H1 (cell line): ENCODE measurements at regions not wholly inside any gene's neighbourhood (a gene's known extent, or its start where the extent isn't known, plus 50 kb on each side); places are given as distances from the start of the nearest gene placed in this dataset.
A peak's percentile ranks its signal among the peaks of the same experiment; 100 is the strongest.

Source experiments
- CTCF ChIA-PET: fragments of 300-600 bp; sonication (Branson Sonifier 250); formaldehyde crosslinking; loops from one replicate; lab custom pipeline; 2021; ENCODE audit not compliant: partially characterized antibody; lab: Charles Lee
- POLR2A ChIA-PET: fragments of 300-600 bp; sonication (Branson Sonifier 250); formaldehyde crosslinking; loops from one replicate; lab custom pipeline; 2021; ENCODE audit warnings: inconsistent platforms; ENCODE audit not compliant: partially characterized antibody; lab: Charles Lee
- DNase-seq, 2 experiments: peaks; one replicate each; pipeline versions ENCODE4 v3.0.0 to v3.0.0-alpha.2; 2010 to 2022; ENCODE audit warnings: low spot score in 2 of 2, low read depth in 1 of 2, mixed read lengths in 1 of 2
- FAIRE-seq: peaks from 2 replicates; lab custom pipeline; 2011; peaks lifted over from hg19 to GRCh38; lab: Jason Lieb, UNC
- H2AFZ ChIP-seq: 2 replicates; pipeline ENCODE4 v1.8.1; 2012; ENCODE audit warnings: low read length, inconsistent platforms
- H2AK5ac ChIP-seq: 2 replicates; pipeline ENCODE4 v1.6.1; 2013; ENCODE audit warnings: low read depth, low read length
- H2BK120ac ChIP-seq: replicated peaks from 2 replicates; pipeline ENCODE3; 2013; ENCODE audit warnings: low read depth, low read length, inconsistent platforms
- H2BK12ac ChIP-seq: 2 replicates; pipeline ENCODE4 v1.6.1; 2013; ENCODE audit warnings: low read depth, low read length
- H2BK15ac ChIP-seq: 2 replicates; pipeline ENCODE4 v1.6.1; 2013; ENCODE audit warnings: low read length
- H2BK20ac ChIP-seq: 2 replicates; pipeline ENCODE4 v1.6.1; 2013; ENCODE audit warnings: low read length
- H2BK5ac ChIP-seq: 2 replicates; pipeline ENCODE4 v1.6.1; 2013; ENCODE audit warnings: low read depth, low read length
- H3K14ac ChIP-seq: 2 replicates; pipeline ENCODE4 v1.6.1; 2013; ENCODE audit warnings: inconsistent platforms; ENCODE audit not compliant: insufficient read length
- H3K18ac ChIP-seq: 2 replicates; pipeline ENCODE4 v1.6.1; 2013; ENCODE audit warnings: low read length; ENCODE audit errors: extremely low read depth
- H3K23ac ChIP-seq: 2 replicates; pipeline ENCODE4 v1.6.1; 2013; ENCODE audit warnings: inconsistent platforms; ENCODE audit not compliant: insufficient read length
- H3K23me2 ChIP-seq: 2 replicates; pipeline ENCODE4 v1.6.1; 2013; ENCODE audit warnings: low read depth, low read length
- H3K27ac ChIP-seq: 2 replicates; pipeline ENCODE4 v1.6.1; 2011; ENCODE audit warnings: low read depth, low read length, inconsistent platforms
- H3K27me3 ChIP-seq, 4 experiments: replicated peaks in 1 of 4; 1 replicate in 1 of 4; 2 replicates in 3 of 4; pipeline versions ENCODE4 v1.6.1 to v1.8.1; 2011 to 2013; ENCODE audit warnings: low read length in 3 of 4, mild to moderate bottlenecking in 3 of 4, inconsistent platforms in 2 of 4, mixed read lengths in 2 of 4, moderate library complexity in 1 of 4; ENCODE audit not compliant: control insufficient read depth in 3 of 4, insufficient read depth in 3 of 4; ENCODE audit errors: extremely low read depth in 1 of 4
- H3K36me3 ChIP-seq, 4 experiments: 2 replicates each; pipeline versions ENCODE4 v1.6.1 to v1.8.1; 2011 to 2013; ENCODE audit warnings: mild to moderate bottlenecking in 4 of 4, low read length in 3 of 4, moderate library complexity in 2 of 4, control low read depth in 1 of 4, inconsistent platforms in 1 of 4; ENCODE audit not compliant: insufficient read depth in 4 of 4, control insufficient read depth in 2 of 4
- H3K4ac ChIP-seq: replicated peaks from 2 replicates; pipeline ENCODE3; 2013; ENCODE audit warnings: low read length, low read depth, mixed read lengths, inconsistent platforms; ENCODE audit not compliant: insufficient read length
- H3K4me1 ChIP-seq, 4 experiments: replicated peaks in 1 of 4; 1 replicate in 1 of 4; 2 replicates in 3 of 4; pipeline versions ENCODE4 v1.6.1 to v1.8.1; 2011 to 2013; ENCODE audit warnings: low read length in 3 of 4, inconsistent platforms in 2 of 4, mixed read lengths in 1 of 4; ENCODE audit not compliant: insufficient read depth in 4 of 4, control insufficient read depth in 3 of 4
- H3K4me2 ChIP-seq, 2 experiments: 2 replicates each; pipeline versions ENCODE4 v1.6.1 to v1.8.1; 2011 to 2013; ENCODE audit warnings: low read depth in 2 of 2, low read length in 2 of 2, control low read depth in 1 of 2, inconsistent platforms in 1 of 2, mild to moderate bottlenecking in 1 of 2; ENCODE audit not compliant: insufficient read depth in 1 of 2
- H3K4me3 ChIP-seq, 4 experiments: fragments of 200-600, 300-600 bp in 1 of 4; sonication (generic), shearing (Covaris generic), sonication (Bioruptor Twin) in 1 of 4; 2 replicates each; pipeline versions ENCODE4 v1.5.1 to v1.8.1; 2011 to 2016; ENCODE audit warnings: low read length in 4 of 4, low read depth in 3 of 4, control low read depth in 2 of 4, inconsistent platforms in 2 of 4, mild to moderate bottlenecking in 2 of 4, mixed read lengths in 1 of 4, moderate library complexity in 1 of 4; ENCODE audit not compliant: insufficient read depth in 2 of 4; ENCODE audit errors: extremely low read depth in 1 of 4
- H3K56ac ChIP-seq: replicated peaks from 2 replicates; pipeline ENCODE3; 2013; ENCODE audit warnings: low read depth, mild to moderate bottlenecking, mixed read lengths, low read length, inconsistent platforms; ENCODE audit not compliant: insufficient read length
- H3K79me1 ChIP-seq: 2 replicates; pipeline ENCODE4 v1.6.1; 2013; ENCODE audit warnings: low read depth, low read length, control low read depth
- H3K79me2 ChIP-seq, 2 experiments: 2 replicates each; pipeline versions ENCODE4 v1.6.1 to v1.8.1; 2012 to 2013; ENCODE audit warnings: low read length in 2 of 2, mild to moderate bottlenecking in 2 of 2, inconsistent platforms in 1 of 2; ENCODE audit not compliant: insufficient read depth in 2 of 2, control insufficient read depth in 1 of 2
- H3K9ac ChIP-seq, 4 experiments: replicated peaks in 1 of 4; 1 replicate in 1 of 4; 2 replicates in 3 of 4; pipeline versions ENCODE4 v1.6.1 to v1.8.1; 2011 to 2013; ENCODE audit warnings: low read depth in 3 of 4, low read length in 3 of 4, control low read depth in 2 of 4, mild to moderate bottlenecking in 2 of 4, moderate library complexity in 2 of 4, inconsistent platforms in 1 of 4; ENCODE audit errors: extremely low read depth in 1 of 4
- H3K9me3 ChIP-seq, 2 experiments: 2 replicates each; pipeline versions ENCODE4 v1.6.1 to v1.8.1; 2012 to 2013; ENCODE audit warnings: mild to moderate bottlenecking in 2 of 2, moderate library complexity in 2 of 2, control low read depth in 1 of 2, inconsistent platforms in 1 of 2, low read depth in 1 of 2, low read length in 1 of 2, mixed read lengths in 1 of 2; ENCODE audit not compliant: insufficient read depth in 2 of 2
- H4K20me1 ChIP-seq, 2 experiments: replicated peaks in 1 of 2; 2 replicates each; pipeline versions ENCODE3 to v1.8.1; 2011 to 2013; ENCODE audit warnings: inconsistent platforms in 2 of 2, low read length in 2 of 2, mild to moderate bottlenecking in 1 of 2; ENCODE audit not compliant: insufficient read depth in 2 of 2, control insufficient read depth in 1 of 2
- H4K5ac ChIP-seq: 2 replicates; pipeline ENCODE4 v1.6.1; 2013; ENCODE audit warnings: low read length, low read depth, mixed read lengths, inconsistent platforms; ENCODE audit not compliant: insufficient read length
- H4K8ac ChIP-seq: 2 replicates; pipeline ENCODE4 v1.8.0; 2013; ENCODE audit warnings: mild to moderate bottlenecking, moderate library complexity, low read length, inconsistent platforms; ENCODE audit not compliant: insufficient read depth; ENCODE audit errors: extremely low read depth
- H4K91ac ChIP-seq: replicated peaks from 2 replicates; pipeline ENCODE3; 2013; ENCODE audit warnings: low read length, mixed read lengths, inconsistent platforms; ENCODE audit not compliant: insufficient read length
- ASH2L ChIP-seq: fragments of 200-600, 300-600 bp; sonication (generic); IDR thresholded peaks from one replicate; pipeline ENCODE4 v1.7.1; 2017; ENCODE audit warnings: low read length
- CBX8 ChIP-seq: fragments of 300-800, 300-1000 bp; sonication (generic); IDR thresholded peaks from 2 replicates; pipeline ENCODE4 v1.7.1; 2016; ENCODE audit warnings: low read depth, low read length, borderline replicate concordance
- CHD1 ChIP-seq: IDR thresholded peaks from 2 replicates; pipeline ENCODE4 v1.6.1; 2012; ENCODE audit warnings: low read depth, low read length, improper control_type of control experiment
- CHD2 ChIP-seq: IDR thresholded peaks from 2 replicates; pipeline ENCODE4 v1.6.1; 2012; ENCODE audit warnings: low read length, improper control_type of control experiment
- EGR1 ChIP-seq: IDR thresholded peaks from 2 replicates; pipeline ENCODE4 v1.6.1; 2011; ENCODE audit warnings: low read depth, low read length, borderline replicate concordance
- HDAC2 ChIP-seq, 2 experiments: fragments of 300-600 bp in 1 of 2; sonication (generic) in 1 of 2; IDR thresholded peaks; 2 replicates each; pipeline ENCODE4 v1.6.1; 2011 to 2012; ENCODE audit warnings: low read depth in 2 of 2, low read length in 2 of 2, mild to moderate bottlenecking in 2 of 2, moderate library complexity in 2 of 2, borderline replicate concordance in 1 of 2, inconsistent platforms in 1 of 2
- HDAC6 ChIP-seq: IDR thresholded peaks from one replicate; pipeline ENCODE4 v1.7.1; 2012; ENCODE audit warnings: low read depth, mild to moderate bottlenecking, inconsistent platforms, low read length, moderate library complexity
- POLR2AphosphoS5 ChIP-seq: IDR thresholded peaks from 2 replicates; pipeline ENCODE4 v1.6.1; 2011; ENCODE audit warnings: low read depth, low read length
- RNF2 ChIP-seq: fragments of 200-900, 300-1000 bp; sonication (generic); IDR thresholded peaks from 2 replicates; pipeline ENCODE4 v1.7.1; 2016; ENCODE audit warnings: borderline replicate concordance, low read depth, mild to moderate bottlenecking, antibody characterized with exemption, low read length; ENCODE audit not compliant: poor library complexity, severe bottlenecking; ENCODE audit errors: missing control alignments
- RXRA ChIP-seq: IDR thresholded peaks from 2 replicates; pipeline ENCODE4 v1.6.1; 2011; ENCODE audit warnings: low read depth, mild to moderate bottlenecking, low read length, moderate library complexity; ENCODE audit not compliant: insufficient read depth
- SP1 ChIP-seq: IDR thresholded peaks from 2 replicates; pipeline ENCODE4 v1.6.1; 2011; ENCODE audit warnings: low read depth, low read length
- SRF ChIP-seq: IDR thresholded peaks from 2 replicates; pipeline ENCODE4 v1.6.1; 2011; ENCODE audit warnings: mild to moderate bottlenecking, low read depth, low read length, moderate library complexity
- WGBS, 2 experiments: shearing (Covaris generic) in 1 of 2; methylation state at CpG; one replicate each; pipeline versions ENCODE4 v1.1.6 to v1.1.7; 2013 to 2015; ENCODE audit warnings: low lambda C conversion rate in 2 of 2, mixed read lengths in 2 of 2, inconsistent platforms in 1 of 2, low coverage in 1 of 2, missing lambda C conversion rate in 1 of 2; ENCODE audit not compliant: insufficient replicate concordance in 2 of 2, insufficient coverage in 1 of 2, insufficient read length in 1 of 2; ENCODE audit errors: extremely low coverage in 1 of 2, missing lambda C conversion rate in 1 of 2; 5-methylcytosine and 5-hydroxymethylcytosine counted together

- Histone ChIP-seq H3K4me2 (peak overlapping the region; percentile 5 to 60; a peak in 3 of 4 replicates), H3K4me1 (peaks cover 4 to 25% (median 14%) of the 10 kb centered on the region in 4 experiments; a peak in 6 of 7 replicates), H3K18ac (peak overlapping the region; percentile 91), H2BK120ac (peak overlapping the region; percentile 77), H4K20me1 (no peaks in the 10 kb centered on the region), H4K5ac (peak overlapping the region; percentile 74), H4K8ac (no peak overlapping the region), H2AK5ac (peak overlapping the region; percentile 97; the same call in 1 of the 2 replicates), H3K79me2 (no peaks in the 10 kb centered on the region), H2BK20ac (peak overlapping the region; percentile 99), H3K27ac (peak overlapping the region; percentile 72), H3K56ac (no peak overlapping the region), H3K14ac (no peak overlapping the region), H2BK12ac (peak overlapping the region; percentile 99), H3K9me3 (no peaks in the 10 kb centered on the region), H3K4me3 (no peak overlapping the region), H2AFZ (no peak overlapping the region), H3K23ac (no peak overlapping the region), H3K79me1 (no peaks in the 10 kb centered on the region), H3K36me3 (no peaks in the 10 kb centered on the region; a peak in 1 of 8 replicates), H3K4ac (peak overlapping the region; percentile 69), H3K27me3 (no peaks in the 10 kb centered on the region; a peak in 2 of 7 replicates), H2BK5ac (peak overlapping the region; percentile 96; the same call in 1 of the 2 replicates), H3K23me2 (no peaks in the 10 kb centered on the region), H2BK15ac (no peak overlapping the region), H4K91ac (peak overlapping the region; percentile 69), H3K9ac (peak overlapping the region in 1 of 4 experiments; percentile 20; a peak in 2 of 7 replicates)
- ChIA-PET CTCF (interaction anchor here (0.8 to 2.8 kb wide), 7 partner anchors 9 to 69 kb away, joined by 3 to 9 read pairs (median 4); no protein-coding TSS in a partner anchor), POLR2A (interaction anchor here (0.9 to 1.9 kb wide), 7 partner anchors 8 to 34 kb away, joined by 3 to 8 read pairs (median 3); no protein-coding TSS in a partner anchor)
- FAIRE-seq = peak; percentile 100
- 22% methylated on average over 6 of the region's 6 CpGs; no CpG with 5 or more reads in 1 of the 2 experiments for whole genome bisulfite sequencing, 2 experiments
- peak in 1 of 2 experiments; percentile 87 for DNase-seq
- no peak for TF ChIP-seq RXRA
- TF ChIP-seq CHD2 = no peak
- TF ChIP-seq SP1 = peak; percentile 91
- TF ChIP-seq CHD1 = no peak
- no peak for TF ChIP-seq EGR1
- no peak for TF ChIP-seq CBX8
- peak; percentile 30 for TF ChIP-seq ASH2L
- TF ChIP-seq RNF2 = no peak
- TF ChIP-seq HDAC6 = no peak
- TF ChIP-seq SRF = peak; percentile 15; the same call in 1 of the 2 replicates
- peak; percentile 15; the same call in 1 of the 2 replicates for TF ChIP-seq POLR2AphosphoS5
- peak; percentile 65 to 83; a peak in 1 of 4 replicates for TF ChIP-seq HDAC2 (IDR thresholded peaks at IDR 0.05; ENCODE audit: borderline replicate concordance in 1 of 2, low read depth in 2 of 2, low read length in 2 of 2)
Measured at GRCh38 chr13:59447846-59448620, 715.7 kb downstream of the DIAPH3 start.
